Glomerular endothelial cell (primary cell): ENCODE measurements at regions not wholly inside any gene's neighbourhood (a gene's known extent, or its start where the extent isn't known, plus 50 kb on each side); places are given as distances from the start of the nearest gene placed in this dataset.
"Not testable (repeated sequence)": the region's sequence is repeated elsewhere in the genome, so short reads cannot be mapped to it uniquely, and the experiment has no call there.

Source experiments
- DNase-seq: peaks from one replicate; pipeline ENCODE4 v3.0.0-alpha.2; 2011; ENCODE audit warnings: low read depth, low spot score; ENCODE audit errors: extremely low read depth

DNA sequence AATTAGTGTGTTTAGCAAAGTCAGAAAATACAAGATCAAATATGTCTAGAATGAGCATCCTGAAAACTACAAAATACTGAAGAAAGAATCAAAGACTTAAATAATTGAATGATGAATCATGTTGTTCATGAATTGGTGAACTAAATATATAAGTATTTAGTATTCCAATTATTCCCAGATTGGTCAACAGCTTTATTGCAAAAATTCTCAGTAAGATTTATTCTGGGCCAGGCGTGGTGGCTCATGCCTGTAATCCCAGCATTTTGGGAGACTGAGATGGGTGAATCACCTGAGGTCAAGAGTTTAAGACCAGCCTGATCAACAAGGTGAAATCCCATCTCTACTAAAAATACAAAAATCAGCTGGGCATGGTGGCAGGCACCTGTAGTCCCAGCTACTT is 250.0 kb upstream of the NECTIN3 start:
- no peak for DNase-seq

DNA sequence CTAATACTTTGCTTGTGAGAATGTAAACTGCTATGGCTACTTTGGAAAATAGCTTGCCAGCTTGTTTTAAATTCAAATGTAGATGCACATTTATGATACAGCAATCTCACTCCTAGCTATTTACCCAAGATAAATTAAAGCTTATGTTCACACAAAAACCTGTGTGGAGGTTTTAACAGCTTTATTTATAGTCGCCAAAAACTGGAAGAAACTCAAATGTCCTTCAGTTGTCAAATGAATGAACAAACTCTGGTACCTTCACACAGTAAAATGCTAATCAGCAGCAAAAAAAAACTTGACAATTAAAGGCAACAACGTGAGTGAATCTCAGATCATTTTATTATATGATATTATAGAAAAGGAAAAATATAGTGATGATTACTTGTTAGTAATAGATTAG is 248.6 kb upstream of the NECTIN3 start:
- no peak for DNase-seq

DNA sequence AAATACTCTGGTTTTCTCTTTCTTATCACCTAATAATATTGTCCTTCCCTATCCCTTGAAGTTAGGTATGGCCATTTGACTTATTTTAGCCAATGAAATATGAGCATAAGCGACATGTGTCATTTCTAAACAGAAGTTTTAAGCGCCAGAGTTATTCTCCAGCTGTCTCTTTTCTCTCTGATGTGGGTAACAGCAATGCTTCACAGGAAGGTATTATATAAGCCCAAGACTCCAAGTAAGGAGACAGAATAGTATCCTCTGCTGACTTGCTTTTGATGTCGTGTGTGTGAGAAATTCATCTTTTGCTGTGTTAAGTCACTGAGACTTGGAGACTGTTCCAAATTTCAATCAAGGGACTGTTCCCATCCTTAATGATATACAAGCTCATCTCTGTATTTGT is 224.6 kb upstream of the NECTIN3 start:
- no peak for DNase-seq

DNA sequence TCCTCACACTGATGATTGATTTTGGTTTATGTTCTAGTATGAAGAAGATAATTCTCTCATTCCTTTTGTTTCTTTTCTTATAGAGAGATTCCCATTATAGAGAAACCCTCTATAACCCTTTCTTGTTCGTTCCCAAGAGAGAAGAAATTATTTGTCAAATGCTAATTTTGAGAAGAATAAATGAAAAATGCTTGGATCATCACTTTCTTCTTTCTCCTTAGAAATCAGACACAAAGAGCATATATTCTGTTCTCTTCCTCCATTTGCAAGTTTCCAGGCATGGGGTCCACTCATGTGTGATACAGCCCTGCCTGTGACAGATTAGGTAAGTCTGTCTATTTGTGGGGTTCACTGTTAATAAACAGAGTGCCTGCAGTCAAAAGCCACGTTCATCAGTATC is 222.6 kb upstream of the NECTIN3 start:
- no peak for DNase-seq

DNA sequence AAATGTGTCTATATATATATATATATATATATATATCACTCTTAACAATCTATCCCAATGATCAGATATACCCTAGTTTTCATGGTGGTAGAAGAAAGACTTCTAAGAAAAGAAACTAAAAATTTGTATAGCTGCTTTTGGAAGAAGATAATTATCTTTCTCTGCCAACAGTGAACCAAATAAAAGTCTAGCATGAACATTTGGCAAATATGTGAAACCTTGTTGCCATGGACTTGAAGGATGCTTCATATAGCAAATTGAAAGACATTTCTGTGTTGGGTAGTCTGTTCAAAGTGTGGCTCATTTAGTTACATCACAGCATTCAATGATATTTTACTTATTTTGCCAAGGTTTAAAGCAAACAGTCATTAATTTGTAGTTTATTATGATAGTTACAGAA is 219.9 kb upstream of the NECTIN3 start:
- no peak for DNase-seq

DNA sequence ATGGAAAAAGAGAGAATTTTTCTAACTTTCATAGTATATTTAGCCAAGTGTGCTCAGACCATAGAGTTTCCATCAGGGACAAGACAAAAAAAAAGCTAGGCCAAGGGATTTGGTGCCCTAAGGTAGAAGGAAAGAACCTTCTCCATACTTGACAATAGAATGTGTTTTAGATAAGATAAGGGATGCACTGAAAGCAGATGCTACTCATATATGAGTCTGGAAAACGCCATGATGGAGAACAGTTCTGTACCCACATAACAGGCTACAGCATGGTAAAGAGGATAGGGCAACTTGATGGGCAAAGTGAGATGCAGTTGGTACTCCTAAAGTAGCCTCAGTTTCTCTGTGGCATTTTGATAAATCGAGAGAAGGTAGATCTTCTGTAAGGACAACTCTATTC is 216.4 kb upstream of the NECTIN3 start:
- DNase-seq = no peak

DNA sequence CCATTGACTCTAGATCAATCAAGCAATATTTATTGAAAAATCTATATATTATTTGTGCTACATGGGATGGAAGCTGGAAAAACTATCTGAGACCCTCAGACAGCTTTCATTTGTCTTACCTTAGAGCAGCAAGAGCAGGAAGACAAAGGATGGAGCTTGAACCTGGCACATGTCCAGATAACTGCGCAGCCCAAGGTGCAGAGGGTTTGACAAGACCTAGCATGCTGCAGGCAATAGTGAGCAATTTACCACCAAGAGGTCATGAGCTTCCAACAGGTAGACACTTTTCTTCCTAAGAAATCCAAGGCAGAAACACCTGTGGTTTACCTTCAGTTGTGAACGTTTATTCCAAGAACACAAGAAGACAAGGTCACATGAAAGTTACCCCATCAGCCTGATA is 214.7 kb upstream of the NECTIN3 start:
- DNase-seq = no peak

DNA sequence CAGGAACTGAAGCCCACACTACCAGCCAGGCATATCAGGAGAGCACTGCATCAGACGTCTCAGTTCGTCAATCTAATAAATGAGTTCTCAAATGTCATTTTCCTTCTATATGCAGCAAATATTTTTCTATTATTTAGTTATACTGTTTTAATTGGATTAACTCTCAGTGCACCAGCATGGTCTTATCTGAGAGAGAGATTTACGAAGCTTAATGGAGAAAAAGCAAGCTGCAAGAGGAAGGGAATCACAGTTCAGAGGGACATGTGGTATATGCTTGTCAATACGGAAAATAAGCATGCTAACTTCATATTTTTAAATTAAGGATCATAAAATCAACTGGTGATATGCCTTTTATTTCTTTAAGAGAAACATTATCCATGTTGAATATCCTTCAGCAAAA is 213.1 kb upstream of the NECTIN3 start:
- DNase-seq = no peak

DNA sequence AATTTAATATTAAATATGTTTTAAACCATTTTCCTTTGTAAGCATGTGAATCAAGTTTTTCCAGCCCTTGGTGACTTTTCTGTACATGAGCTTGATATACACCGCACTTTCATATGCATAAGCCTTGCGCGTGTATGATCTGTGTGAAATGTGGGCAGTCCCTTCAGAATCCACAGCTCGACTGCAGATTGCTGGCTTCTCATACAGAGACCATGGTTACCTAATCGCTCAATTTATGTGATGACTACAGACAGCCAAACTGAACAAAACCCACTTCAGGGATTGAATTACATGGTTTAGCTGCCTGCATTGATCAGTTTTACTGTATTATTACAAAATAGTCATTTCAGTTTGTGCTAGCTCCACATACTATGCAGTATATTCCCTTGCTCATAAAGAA is 212.3 kb upstream of the NECTIN3 start:
- no peak for DNase-seq

DNA sequence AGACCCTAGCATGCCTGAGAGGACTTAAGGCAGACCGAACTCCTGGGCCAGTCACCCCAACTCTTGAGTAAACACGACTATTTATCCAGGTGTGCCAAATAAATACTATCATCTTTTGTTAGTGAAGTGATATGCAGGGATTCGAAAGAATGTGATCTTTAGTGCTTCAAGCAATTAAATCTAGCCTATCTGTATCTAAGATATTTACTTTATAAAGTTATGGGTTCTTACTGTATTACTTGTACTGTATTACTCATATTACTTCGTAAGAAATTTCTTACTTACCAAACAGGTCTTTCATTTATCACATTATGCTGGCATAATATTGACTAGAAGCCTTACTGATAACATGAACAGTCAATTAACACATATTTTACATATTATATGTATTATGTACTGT is 211.6 kb upstream of the NECTIN3 start:
- no peak for DNase-seq

DNA sequence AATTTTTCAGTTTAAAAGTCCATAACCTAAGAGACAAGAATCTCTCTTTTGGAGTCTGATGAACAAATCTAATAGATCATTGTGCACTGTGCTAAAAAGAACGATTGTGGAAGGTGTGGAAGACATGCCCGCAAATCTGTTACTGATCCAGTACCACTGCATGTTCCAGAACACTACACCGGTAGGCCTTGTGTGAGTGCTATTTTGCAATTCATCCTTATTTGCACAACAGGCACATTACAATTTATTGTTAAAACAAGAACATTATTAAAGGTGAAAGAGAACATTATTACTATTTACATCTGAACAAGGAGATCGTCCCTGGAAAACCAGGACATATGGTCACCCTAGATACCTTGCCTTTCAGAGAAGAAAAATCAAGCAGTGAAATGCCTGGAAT is 205.7 kb upstream of the NECTIN3 start:
- DNase-seq = no peak

DNA sequence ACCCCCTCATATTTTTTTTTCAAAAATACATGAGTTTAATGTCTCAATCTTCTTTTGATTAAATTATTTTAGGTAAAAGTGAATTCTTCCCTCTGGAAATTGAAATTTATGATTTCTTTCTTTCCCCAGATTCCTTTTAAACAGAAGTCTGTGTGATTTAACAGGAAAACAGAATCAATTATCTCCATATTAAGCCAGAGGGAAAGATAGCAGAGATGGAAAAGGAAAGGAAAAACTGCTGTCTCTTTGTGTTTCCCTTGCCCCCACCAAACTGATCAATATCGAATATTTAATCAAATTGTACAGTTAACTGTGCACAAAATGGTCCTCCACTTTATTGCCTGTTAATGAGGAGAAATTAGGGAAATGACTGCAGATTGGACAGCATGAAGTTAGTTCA is 203.5 kb upstream of the NECTIN3 start:
- DNase-seq = no peak

DNA sequence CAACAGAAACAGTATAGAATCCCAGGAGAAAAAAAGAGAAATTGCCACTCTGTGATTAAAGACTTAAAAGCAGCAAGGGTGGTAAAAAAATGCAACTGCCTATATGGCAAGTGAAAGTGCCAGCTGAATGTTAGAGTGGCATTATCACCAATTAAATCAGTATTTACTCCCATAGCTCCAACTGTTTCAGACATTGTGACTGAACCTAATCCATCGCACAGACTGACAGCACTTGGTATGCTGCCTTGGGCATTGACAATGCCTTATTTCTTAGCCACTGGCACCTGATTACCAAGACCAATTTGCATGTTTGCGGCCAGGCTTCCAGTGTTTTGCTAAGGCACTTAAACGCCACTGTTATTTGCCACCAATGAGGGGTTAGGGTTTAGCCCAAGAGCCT is 201.9 kb upstream of the NECTIN3 start:
- no peak for DNase-seq

DNA sequence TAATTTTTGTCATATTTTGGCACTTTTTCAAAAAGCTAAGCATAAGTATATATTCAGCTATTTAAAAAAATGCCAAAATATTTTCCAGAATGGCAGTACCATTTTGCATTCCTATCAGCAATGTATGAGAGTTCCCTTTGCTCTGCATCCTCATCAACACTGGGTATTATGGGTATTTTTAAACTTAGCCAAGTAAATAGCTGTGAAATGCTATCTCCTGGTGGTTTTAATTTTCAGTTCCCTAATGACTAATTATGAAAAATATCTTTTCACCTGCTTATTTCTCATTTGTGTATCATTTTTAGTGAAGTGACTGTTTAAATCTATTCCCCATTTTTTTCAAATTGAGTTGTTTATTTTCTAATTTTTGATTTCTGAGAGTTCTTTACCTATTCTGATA is 199.7 kb upstream of the NECTIN3 start:
- no peak for DNase-seq

DNA sequence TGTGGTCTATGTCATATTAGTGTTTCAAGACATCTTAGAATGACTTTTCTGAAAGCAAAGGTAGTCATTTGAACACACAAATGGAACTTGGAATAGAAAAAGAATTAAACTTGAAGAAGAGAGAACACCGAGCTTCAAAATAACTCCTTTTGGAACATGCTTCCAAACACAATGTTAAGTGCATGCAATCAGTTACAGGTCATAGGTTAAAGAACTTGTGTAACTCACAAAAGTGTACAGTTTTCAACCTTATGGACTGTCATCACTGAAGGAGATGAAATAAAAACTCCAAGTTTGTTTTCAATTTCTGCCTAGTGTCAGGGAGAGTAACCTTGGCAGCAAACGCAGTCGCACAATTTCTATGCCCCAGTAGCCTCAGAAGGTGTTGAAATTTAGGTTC is 192.9 kb upstream of the NECTIN3 start:
- DNase-seq = no peak

DNA sequence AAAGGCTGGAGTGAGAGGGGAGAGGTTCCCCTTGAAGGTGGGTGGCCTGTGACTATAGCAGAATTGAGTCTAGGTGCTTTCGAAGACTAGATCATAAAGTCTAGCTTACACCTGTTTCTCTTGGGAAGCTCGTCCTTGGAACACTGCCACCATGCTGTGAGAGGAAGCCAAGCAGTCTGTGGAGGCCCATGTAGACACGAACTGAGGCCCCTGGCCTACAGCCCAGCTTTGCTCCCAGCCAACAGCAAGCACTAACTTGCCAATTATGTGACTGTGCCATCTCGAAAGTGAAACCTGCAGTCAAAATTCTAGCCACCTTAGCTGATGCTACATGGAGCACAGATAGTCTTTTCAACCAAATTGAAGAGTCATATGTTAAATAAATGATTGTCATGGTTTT is 190.5 kb upstream of the NECTIN3 start:
- DNase-seq = no peak

DNA sequence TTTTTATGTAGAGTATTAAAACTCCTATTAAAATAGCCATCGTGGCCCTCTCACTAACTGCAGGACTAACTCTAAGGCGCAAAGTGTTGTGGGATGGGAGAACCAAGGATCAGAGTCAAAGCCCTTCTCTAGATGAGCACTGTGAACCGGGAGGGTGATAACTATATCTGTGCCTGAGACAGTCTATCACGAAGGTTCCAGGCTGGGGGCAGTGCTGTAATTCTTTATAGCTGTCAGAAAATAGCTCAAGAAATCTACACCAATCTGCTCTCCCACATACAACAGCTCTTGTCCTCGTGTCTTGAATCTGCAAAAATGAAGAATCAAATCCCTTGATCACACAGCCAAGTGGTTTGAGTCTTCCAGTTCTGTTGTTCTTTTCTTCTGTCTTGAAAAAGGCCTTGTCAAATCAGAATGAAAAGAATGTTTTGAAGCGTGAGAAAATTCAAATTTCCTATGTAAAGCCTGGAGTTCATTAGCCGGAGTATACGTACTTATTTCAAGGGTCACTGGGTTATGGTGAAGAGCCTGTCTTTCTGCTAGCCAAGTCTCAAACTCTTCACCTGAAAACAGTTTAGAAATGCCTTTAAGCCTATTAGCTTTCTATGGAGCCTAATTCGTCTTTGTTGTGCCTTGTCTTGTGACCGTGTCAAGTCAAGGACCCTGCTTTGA is 185.3 kb upstream of the NECTIN3 start:
- DNase-seq = no peak

DNA sequence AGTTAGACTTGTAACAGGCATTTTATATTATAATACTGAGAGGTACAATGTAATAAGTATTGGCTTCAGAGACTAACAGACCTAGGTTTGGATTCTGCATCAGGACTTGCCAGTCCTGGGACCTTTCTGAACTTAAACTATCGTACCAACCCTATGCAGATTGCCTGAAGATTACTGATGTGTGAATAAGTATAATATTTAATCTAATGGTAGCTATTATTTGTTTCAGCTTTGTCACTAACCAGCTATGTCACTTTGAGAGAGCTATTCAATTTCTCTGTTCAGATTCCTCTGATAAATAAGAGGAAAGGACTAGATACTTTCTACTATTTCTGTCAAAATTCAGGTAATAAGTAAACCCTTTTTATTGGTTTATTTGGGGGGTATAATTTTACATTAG is 184.4 kb upstream of the NECTIN3 start:
- DNase-seq = no peak

DNA sequence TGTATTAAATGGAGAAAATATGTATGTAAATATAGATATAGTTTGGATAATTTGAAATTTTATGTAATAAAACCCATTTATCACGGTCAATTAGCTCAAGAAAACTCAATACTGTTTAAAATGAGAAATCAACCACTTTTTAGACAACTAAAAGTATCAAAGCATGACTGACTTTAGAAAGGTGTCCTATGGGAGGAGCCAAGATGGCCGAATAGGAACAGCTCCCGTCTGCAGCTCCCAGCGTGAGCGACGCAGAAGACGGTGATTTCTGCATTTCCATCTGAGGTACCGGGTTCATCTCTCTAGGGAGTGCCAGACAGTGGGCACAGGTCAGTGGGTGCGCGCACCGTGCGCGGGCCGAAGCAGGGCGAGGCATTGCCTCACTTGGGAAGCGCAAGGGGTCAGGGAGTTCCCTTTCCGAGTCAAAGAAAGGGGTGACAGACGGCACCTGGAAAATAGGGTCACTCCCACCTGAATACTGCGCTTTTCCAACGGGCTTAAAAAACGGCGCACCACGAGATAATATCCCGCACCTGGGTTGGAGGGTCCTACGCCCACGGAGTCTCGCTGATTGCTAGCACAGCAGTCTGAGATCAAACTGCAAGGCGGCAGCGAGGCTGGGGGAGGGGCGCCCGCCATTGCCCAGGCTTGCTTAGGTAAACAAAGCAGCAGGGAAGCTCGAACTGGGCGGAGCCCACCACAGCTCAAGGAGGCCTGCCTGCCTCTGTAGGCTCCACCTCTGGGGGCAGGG is 182.8 kb upstream of the NECTIN3 start:
- DNase-seq = not testable (repeated sequence)

DNA sequence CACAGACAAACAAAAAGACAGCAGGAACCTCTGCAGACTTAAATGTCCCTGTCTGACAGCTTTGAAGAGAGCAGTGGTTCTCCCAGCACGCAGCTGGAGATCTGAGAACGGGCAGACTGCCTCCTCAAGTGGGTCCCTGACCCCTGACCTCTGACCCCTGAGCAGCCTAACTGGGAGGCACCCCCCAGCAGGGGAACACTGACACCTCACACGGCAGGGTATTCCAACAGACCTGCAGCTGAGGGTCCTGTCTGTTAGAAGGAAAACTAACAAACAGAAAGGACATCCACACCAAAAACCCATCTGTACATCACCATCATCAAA is 182.3 kb upstream of the NECTIN3 start:
- DNase-seq = not testable (repeated sequence)

DNA sequence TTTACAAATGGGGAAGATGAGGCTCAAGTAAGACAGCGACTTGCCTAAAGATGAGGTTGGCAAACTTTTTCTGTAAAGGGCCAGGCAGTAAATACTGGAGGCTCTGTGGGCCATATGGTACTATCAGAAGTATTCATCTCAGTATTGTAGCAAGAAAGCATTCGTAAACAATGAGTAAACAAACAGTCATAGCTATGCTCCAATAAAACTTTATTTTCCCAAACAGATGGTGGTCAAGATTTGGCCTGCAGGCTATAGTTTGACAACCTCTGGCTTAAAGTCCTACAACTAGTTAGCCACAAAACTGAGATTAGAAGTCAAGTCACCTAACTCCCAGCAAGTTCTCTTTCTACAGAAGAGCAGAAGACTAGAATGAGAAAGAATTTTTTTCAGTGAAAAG is 177.0 kb upstream of the NECTIN3 start:
- no peak for DNase-seq

DNA sequence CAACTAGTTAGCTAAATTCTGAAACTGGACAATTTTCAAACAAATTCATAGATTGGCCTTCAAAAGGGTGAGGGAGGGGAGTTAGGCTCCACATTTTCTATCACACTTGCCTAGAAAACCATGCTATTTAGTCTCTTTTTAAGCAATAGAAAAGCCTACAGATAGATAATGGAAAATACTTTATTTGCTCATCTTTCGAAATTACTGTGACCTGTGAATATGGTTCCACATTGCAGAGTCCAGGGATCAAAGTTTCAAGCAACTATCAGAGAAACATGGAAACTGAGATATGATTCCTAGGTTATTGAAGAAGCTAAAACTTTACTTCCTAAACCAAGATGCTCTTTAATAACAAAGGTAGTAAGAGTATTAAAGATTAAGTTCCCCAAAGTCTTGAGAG is 176.6 kb upstream of the NECTIN3 start:
- DNase-seq = no peak

DNA sequence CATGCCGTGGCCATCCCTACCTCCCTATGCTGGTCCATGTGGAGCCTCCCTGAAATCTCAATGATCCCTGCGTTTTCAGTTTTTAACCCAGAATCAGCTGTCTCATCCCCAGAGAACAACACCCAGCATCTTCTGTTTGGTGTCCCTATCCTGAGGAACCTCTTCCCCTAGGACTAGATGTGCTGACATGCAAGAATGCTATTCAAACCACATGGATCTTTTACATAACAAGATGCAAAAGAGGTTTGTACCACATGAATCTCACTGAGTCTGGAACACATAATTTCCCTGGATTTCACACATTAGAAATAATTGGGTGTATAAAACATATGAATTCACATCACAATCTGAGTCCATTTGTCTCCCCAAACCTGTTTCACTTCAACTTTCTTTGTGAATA is 174.6 kb upstream of the NECTIN3 start:
- no peak for DNase-seq
